ENCODE measurements at regions not wholly inside any gene's neighbourhood (a gene's known extent, or its start where the extent isn't known, plus 50 kb on each side); places are given as distances from the start of the nearest gene placed in this dataset.

DNA sequence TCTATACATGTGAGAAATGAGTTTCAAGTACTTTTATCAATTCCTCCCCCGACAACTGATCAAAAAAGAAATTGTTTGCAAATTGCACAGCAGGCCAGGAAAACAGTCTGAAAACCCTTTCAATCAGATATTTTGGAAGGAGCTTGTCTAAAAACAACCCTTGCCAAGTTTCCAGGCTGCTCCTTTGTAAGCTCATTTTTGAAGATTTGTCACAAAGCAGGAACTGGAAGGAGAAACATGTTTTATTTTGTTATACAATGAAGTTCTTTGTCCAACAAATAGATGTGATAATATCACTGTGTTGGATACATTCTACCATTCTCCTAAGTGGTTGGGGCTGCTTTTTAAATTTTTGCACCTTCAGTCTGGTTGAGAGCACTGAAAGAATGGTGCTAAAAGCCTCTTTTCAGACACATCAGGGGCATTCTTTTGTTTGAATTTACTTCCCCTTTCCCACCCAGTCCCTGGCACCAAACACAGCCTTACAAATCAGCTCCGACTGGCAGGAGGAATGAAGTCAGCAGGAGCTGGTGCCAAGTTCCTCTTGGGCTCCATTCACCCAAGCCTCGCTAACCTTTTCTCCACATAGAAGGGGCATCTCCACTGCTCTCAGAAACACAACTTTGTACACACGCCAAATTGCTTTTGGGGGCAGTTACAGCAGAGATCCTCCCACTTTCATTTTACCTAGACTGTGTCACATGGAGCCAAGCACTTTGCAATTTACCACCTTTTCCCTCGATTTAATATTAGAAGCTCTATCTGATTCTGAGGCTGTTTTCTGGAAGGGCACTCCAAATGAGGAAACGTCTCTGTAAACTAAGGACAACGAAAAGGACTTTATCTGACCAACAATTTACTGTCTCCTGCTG lies 88.0 kb downstream of the C1D start:
- H3K4me3 ChIP-seq (replicated peaks; ENCODE audit: low read depth, low read length), result no peak overlapping the region
- DNase-seq (ENCODE audit: extremely low read depth, low read depth), result no peak
- TF ChIP-seq, protein P1, sequence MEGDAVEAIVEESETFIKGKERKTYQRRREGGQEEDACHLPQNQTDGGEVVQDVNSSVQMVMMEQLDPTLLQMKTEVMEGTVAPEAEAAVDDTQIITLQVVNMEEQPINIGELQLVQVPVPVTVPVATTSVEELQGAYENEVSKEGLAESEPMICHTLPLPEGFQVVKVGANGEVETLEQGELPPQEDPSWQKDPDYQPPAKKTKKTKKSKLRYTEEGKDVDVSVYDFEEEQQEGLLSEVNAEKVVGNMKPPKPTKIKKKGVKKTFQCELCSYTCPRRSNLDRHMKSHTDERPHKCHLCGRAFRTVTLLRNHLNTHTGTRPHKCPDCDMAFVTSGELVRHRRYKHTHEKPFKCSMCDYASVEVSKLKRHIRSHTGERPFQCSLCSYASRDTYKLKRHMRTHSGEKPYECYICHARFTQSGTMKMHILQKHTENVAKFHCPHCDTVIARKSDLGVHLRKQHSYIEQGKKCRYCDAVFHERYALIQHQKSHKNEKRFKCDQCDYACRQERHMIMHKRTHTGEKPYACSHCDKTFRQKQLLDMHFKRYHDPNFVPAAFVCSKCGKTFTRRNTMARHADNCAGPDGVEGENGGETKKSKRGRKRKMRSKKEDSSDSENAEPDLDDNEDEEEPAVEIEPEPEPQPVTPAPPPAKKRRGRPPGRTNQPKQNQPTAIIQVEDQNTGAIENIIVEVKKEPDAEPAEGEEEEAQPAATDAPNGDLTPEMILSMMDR (IDR thresholded peaks at IDR 0.05; ENCODE audit: low read depth, low read length, missing control alignments), result no peak

DNA sequence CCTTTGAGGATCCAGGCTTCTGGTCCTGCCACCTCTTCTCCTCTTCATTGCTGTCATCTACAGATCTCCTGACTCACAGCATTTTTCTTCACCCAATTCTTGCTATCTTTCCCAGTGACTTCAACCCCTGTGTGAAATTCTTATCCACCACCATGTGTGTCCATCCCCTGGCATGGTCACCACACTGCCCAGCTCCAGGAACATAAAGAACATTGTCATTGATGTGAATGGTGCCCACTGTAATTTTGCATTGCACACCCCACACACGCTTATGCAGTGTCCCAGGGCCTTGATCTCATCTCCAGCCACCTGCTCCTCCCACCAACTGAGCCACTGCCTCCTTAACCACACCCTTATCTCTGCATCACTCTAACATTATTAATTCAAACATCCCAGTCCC lies 85.3 kb downstream of the C1D start:
- TF ChIP-seq, protein P1 (IDR thresholded peaks at IDR 0.05; ENCODE audit: low read depth, low read length, missing control alignments), result no peak
- no peak overlapping the region for H3K4me3 ChIP-seq (replicated peaks; ENCODE audit: low read depth, low read length)
- no peak for DNase-seq (ENCODE audit: extremely low read depth, low read depth)

DNA sequence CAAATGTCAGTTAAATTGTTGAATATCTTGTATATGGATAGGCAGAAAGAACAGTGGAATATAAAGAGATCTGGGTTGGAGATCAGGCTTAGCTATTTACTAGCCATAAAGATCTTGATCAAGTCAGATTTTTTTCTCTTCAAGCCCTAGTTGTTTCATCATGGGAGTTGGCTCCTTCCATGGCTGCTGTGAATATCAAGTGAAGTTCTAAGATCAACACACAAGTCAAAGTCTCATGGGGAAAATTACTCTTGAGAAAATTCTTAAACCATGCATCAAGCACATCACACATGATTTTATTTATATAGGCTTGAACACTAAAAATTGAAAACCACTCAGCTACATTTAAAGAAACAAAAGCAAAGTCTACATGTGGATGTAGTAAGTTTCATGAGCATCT lies 79.8 kb downstream of the C1D start:
- TF ChIP-seq, protein P1 (IDR thresholded peaks at IDR 0.05; ENCODE audit: low read depth, low read length, missing control alignments), result no peak
- H3K4me3 ChIP-seq (replicated peaks; ENCODE audit: low read depth, low read length), result no peak overlapping the region
- no peak for DNase-seq (ENCODE audit: extremely low read depth, low read depth)

DNA sequence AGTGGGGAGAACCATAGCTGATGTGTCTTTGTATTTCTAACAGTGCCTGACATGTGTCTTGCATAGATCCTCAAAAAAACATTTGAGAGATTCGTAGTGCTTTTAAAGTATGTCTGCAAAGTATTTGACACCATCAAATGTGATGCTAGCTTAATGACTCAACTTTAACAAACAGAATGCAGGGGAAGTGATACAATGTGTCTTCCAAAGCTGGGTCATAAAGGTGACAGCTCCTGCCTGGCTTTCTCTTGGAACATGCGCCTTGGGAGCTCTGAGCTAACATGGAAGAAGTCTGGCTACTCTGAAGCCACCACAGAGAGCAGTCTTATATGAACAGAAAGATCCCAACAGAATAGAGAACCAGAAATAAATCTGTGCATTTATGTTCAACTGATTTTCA lies 78.2 kb downstream of the C1D start:
- no peak for DNase-seq (ENCODE audit: extremely low read depth, low read depth)
- TF ChIP-seq, protein P1 (IDR thresholded peaks at IDR 0.05; ENCODE audit: low read depth, low read length, missing control alignments), result no peak
- no peak overlapping the region for H3K4me3 ChIP-seq (replicated peaks; ENCODE audit: low read depth, low read length)

DNA sequence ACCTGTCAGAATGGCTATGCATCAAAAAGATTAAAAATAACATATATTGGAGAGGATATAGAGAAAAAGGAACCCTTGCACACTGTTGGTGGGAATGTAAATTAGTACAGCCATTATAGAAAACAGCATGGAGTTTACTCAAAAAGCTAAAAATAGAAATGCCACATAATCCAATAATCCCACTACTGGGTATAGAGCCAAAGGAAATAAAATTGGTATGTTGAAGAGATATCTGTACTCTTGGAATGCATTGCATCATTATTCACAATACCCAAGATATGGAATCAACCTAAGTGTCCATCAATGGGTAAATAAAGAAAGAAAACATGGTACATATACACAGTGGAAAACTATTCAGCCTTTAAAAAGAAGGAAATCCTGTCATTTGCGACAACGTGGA lies 77.2 kb downstream of the C1D start:
- no peak for DNase-seq (ENCODE audit: extremely low read depth, low read depth)
- TF ChIP-seq, protein P1 (IDR thresholded peaks at IDR 0.05; ENCODE audit: low read depth, low read length, missing control alignments), result no peak
- H3K4me3 ChIP-seq (replicated peaks; ENCODE audit: low read depth, low read length), result no peak overlapping the region

DNA sequence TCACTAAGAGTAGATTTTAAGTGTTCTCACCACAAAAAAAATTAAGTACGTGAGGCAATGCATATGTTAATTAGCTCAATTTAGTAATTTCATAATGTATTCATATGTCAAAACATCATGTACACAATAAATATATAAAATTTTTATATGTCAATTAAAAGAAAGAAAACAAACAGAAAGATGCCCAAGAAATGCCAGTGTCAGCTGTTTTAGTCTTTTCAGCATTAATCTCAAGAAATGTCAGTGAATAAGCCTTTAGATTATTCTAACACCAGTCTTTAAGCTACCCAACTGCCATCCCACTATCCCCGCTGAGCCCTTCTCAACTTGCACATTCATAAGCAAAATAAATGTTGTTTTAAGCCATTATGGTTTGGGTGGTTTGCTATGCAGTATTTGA lies 76.5 kb downstream of the C1D start:
- TF ChIP-seq, protein P1 (IDR thresholded peaks at IDR 0.05; ENCODE audit: low read depth, low read length, missing control alignments), result no peak
- DNase-seq (ENCODE audit: extremely low read depth, low read depth), result no peak
- no peak overlapping the region for H3K4me3 ChIP-seq (replicated peaks; ENCODE audit: low read depth, low read length)

All from HFF-Myc (cell line).